GM12878 (cell line): ENCODE measurements at regions not wholly inside any gene's neighbourhood (a gene's known extent, or its start where the extent isn't known, plus 50 kb on each side); places are given as distances from the start of the nearest gene placed in this dataset.

Experiments used
- EGR1 ChIP-seq, 2 experiments: IDR thresholded peaks; 1 replicate in 1 of 2; 2 replicates in 1 of 2; pipeline ENCODE4 v1.6.1; 2011 to 2012; ENCODE audit warnings: low read depth in 2 of 2, low read length in 2 of 2, borderline replicate concordance in 1 of 2, mild to moderate bottlenecking in 1 of 2, moderate library complexity in 1 of 2
- YBX1 ChIP-seq: fragments of 450-650 bp; IDR thresholded peaks from 2 replicates; pipeline ENCODE4 v1.6.1; 2016; ENCODE audit warnings: antibody characterized with exemption
- ZNF24 ChIP-seq: fragments of 450-650 bp; IDR thresholded peaks from 2 replicates; pipeline ENCODE4 v1.6.1; 2017; ENCODE audit warnings: antibody characterized with exemption, mild to moderate bottlenecking
- TF ChIP-seq, protein P1 (sequence below): IDR thresholded peaks from 2 replicates; pipeline ENCODE4 v1.6.1; 2012; ENCODE audit warnings: improper control_type of control experiment, low read depth, low read length; ENCODE audit not compliant: insufficient replicate concordance
- TF ChIP-seq, protein P2 (sequence below): fragments of 450-650 bp; IDR thresholded peaks from 2 replicates; pipeline ENCODE4 v1.6.1; 2016; ENCODE audit warnings: mild to moderate bottlenecking, moderate library complexity, borderline replicate concordance

DNA sequence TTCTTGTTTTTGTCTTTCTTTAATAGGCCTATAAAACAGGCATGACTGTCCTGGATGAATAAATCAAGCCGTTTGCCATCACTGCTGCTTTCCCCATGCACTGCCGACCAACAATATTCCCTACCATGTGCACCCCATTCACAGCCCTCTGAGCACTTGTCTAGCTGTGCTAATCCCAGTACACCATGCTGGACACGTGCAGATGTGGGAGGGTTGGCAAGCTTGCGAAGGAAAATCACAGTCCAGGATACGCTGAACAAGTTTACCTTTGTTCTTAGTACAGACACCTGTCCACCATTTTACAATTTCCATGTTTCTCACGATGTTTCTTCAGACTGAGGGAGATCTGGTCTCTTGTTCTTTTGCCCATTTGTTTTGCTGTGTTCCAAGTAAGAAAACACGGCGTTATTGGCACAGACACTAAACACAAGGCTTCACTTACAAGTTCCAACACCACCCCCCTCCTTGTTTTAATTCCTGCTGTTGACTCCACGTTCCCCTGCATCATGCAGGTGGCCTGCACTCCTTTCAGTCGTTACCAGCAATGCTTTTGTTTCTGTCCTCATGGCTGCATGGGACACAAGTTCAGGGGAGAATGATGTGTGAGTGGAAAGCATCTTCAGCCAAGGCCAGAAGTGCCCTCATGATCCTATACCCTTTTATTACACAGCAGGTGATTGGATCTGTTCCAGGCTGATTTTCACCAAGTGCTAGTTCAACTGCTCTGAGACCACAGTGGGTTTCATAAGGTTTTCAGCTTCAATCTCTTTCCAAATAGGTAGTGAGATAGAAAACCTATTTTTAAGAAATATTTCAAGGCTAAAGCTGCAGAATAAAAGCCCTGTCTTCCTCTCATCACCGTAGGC lies 608.9 kb downstream of the IRX1 start (continued):
- TF ChIP-seq, protein P1, sequence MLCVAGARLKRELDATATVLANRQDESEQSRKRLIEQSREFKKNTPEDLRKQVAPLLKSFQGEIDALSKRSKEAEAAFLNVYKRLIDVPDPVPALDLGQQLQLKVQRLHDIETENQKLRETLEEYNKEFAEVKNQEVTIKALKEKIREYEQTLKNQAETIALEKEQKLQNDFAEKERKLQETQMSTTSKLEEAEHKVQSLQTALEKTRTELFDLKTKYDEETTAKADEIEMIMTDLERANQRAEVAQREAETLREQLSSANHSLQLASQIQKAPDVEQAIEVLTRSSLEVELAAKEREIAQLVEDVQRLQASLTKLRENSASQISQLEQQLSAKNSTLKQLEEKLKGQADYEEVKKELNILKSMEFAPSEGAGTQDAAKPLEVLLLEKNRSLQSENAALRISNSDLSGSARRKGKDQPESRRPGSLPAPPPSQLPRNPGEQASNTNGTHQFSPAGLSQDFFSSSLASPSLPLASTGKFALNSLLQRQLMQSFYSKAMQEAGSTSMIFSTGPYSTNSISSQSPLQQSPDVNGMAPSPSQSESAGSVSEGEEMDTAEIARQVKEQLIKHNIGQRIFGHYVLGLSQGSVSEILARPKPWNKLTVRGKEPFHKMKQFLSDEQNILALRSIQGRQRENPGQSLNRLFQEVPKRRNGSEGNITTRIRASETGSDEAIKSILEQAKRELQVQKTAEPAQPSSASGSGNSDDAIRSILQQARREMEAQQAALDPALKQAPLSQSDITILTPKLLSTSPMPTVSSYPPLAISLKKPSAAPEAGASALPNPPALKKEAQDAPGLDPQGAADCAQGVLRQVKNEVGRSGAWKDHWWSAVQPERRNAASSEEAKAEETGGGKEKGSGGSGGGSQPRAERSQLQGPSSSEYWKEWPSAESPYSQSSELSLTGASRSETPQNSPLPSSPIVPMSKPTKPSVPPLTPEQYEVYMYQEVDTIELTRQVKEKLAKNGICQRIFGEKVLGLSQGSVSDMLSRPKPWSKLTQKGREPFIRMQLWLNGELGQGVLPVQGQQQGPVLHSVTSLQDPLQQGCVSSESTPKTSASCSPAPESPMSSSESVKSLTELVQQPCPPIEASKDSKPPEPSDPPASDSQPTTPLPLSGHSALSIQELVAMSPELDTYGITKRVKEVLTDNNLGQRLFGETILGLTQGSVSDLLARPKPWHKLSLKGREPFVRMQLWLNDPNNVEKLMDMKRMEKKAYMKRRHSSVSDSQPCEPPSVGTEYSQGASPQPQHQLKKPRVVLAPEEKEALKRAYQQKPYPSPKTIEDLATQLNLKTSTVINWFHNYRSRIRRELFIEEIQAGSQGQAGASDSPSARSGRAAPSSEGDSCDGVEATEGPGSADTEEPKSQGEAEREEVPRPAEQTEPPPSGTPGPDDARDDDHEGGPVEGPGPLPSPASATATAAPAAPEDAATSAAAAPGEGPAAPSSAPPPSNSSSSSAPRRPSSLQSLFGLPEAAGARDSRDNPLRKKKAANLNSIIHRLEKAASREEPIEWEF, result no peak
- TF ChIP-seq, protein P2, sequence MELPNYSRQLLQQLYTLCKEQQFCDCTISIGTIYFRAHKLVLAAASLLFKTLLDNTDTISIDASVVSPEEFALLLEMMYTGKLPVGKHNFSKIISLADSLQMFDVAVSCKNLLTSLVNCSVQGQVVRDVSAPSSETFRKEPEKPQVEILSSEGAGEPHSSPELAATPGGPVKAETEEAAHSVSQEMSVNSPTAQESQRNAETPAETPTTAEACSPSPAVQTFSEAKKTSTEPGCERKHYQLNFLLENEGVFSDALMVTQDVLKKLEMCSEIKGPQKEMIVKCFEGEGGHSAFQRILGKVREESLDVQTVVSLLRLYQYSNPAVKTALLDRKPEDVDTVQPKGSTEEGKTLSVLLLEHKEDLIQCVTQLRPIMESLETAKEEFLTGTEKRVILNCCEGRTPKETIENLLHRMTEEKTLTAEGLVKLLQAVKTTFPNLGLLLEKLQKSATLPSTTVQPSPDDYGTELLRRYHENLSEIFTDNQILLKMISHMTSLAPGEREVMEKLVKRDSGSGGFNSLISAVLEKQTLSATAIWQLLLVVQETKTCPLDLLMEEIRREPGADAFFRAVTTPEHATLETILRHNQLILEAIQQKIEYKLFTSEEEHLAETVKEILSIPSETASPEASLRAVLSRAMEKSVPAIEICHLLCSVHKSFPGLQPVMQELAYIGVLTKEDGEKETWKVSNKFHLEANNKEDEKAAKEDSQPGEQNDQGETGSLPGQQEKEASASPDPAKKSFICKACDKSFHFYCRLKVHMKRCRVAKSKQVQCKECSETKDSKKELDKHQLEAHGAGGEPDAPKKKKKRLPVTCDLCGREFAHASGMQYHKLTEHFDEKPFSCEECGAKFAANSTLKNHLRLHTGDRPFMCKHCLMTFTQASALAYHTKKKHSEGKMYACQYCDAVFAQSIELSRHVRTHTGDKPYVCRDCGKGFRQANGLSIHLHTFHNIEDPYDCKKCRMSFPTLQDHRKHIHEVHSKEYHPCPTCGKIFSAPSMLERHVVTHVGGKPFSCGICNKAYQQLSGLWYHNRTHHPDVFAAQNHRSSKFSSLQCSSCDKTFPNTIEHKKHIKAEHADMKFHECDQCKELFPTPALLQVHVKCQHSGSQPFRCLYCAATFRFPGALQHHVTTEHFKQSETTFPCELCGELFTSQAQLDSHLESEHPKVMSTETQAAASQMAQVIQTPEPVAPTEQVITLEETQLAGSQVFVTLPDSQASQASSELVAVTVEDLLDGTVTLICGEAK, result no peak
- no peak for TF ChIP-seq EGR1 (IDR thresholded peaks at IDR 0.05; ENCODE audit: borderline replicate concordance in 1 of 2, low read depth in 2 of 2, low read length in 2 of 2)
- no peak for TF ChIP-seq YBX1
- TF ChIP-seq ZNF24, result no peak
- TF ChIP-seq, all 136 proteins: peak for 0
